GM10266 (cell line): ENCODE measurements at regions not wholly inside any gene's neighbourhood (a gene's known extent, or its start where the extent isn't known, plus 50 kb on each side); places are given as distances from the start of the nearest gene placed in this dataset.

Source experiments
- DNase-seq: peaks from one replicate; pipeline ENCODE4 v3.0.0; 2012; ENCODE audit errors: extremely low spot score
- TF ChIP-seq, protein P1 (sequence below): IDR thresholded peaks from 2 replicates; pipeline ENCODE4 v1.5.1; 2012; ENCODE audit warnings: mild to moderate bottlenecking, low read depth; ENCODE audit not compliant: control insufficient read depth, insufficient read depth; ENCODE audit errors: missing control alignments

DNA sequence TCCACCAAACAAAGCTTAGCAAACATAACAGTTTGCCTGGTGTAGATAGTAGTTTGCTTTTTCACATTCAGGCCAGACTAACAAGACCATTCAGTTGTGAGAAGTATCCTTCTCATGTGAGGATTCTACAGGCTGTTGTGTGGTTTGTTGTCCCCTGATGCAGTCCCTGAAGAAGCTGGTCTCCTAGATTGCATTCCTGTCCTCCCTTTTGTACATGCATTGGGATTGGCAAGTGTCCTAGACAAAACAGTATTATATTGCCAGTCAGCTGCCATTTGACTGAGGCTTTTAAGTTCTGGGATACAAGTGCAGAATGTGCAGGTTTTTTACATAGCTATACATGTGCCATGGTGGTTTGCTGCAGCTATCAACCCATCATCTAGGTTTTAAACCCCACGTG lies 362.0 kb upstream of the IL12A start:
- no peak for DNase-seq
- TF ChIP-seq, protein P1, sequence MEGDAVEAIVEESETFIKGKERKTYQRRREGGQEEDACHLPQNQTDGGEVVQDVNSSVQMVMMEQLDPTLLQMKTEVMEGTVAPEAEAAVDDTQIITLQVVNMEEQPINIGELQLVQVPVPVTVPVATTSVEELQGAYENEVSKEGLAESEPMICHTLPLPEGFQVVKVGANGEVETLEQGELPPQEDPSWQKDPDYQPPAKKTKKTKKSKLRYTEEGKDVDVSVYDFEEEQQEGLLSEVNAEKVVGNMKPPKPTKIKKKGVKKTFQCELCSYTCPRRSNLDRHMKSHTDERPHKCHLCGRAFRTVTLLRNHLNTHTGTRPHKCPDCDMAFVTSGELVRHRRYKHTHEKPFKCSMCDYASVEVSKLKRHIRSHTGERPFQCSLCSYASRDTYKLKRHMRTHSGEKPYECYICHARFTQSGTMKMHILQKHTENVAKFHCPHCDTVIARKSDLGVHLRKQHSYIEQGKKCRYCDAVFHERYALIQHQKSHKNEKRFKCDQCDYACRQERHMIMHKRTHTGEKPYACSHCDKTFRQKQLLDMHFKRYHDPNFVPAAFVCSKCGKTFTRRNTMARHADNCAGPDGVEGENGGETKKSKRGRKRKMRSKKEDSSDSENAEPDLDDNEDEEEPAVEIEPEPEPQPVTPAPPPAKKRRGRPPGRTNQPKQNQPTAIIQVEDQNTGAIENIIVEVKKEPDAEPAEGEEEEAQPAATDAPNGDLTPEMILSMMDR, result no peak

DNA sequence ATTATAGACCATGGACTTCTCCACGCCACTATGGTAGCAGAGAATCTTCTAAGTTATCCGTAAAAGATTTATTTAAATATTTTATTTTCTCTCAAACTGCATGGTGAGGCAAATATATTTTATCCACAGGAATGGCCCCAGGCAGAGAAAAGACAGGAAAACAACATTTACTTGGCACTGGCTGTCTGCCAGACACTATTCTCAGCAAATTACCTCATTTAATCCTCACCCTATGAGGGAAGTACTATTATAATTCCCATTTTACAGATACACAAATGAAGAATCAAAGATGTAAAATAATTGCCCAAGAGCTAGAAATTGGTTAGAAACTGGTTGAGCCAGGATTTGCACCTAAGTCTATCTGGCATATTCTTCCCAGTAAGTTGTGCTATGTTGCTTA lies 361.4 kb upstream of the IL12A start:
- no peak for DNase-seq
- TF ChIP-seq, protein P1, result no peak

DNA sequence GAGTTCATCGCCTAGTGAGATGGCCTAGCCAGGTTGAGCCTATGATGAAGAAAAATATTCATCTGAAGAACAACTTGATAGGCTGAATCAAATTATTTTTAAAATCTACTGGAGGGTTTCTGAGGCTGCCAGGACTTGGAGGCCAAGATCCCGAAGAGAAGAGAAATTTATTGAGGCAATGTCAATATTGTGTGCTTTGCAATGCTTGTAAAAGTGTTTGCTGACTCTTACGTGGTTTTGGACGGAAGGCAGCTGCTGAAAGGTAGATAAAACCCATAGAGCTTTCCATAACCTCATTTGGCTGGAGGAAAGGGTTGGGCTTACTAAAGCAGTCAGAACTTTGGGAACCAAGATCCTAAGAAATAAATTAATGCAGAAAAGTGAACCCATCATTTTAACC lies 361.0 kb upstream of the IL12A start:
- DNase-seq, result no peak
- TF ChIP-seq, protein P1, result no peak

DNA sequence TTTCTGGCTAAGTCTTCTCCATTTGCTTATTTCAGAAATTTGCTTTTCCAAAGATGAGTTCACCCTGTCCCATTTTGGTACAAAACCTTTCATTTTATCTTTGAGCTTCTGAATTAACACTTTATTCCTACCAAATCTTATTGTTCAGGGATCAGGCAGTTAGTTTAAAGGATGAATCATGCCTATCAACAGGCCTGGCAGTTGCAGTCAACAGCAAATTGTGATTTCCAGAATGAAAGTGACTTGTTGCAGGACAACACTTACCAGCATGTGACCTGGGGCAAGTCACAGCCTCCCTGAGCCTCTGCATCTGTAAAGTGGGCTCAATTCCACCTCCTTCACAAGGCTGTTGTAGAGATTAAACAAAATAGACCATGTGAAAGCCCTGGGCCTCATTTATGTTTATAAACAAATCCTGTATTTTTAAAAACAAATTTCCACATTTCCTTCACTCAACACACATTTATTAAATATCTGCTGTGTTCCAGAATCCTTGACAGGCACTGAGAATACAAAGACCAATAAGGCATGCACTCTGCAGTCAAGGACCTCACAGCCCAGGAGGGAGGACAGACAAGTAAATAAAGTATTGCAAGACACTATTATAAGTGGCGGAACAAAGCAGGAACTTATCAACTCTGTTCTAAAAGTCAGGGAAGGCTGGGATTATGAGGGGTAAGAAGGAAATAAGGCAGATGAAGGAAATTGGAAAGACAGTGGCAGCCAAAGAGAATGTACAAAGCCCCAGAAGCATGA lies 359.1 kb upstream of the IL12A start:
- TF ChIP-seq, protein P1, result no peak
- no peak for DNase-seq

DNA sequence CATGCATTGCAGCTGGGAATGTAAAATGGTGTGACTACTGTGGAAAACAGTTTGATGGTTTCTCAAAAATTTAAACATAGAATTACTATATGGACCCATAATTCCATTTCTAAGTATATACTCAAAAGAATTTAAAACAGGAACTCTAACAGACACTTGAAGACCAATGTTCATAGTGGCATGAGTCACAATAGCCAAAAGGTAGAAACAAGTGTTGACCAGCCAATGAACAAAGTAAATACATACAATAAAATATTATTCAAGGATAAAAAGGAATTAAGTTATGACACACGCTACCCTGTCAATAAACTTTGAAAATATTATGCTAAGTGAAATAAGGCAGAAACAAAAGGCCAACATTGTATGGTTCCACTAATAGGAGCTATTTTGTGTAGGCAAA lies 357.4 kb upstream of the IL12A start:
- TF ChIP-seq, protein P1, result no peak
- no peak for DNase-seq

DNA sequence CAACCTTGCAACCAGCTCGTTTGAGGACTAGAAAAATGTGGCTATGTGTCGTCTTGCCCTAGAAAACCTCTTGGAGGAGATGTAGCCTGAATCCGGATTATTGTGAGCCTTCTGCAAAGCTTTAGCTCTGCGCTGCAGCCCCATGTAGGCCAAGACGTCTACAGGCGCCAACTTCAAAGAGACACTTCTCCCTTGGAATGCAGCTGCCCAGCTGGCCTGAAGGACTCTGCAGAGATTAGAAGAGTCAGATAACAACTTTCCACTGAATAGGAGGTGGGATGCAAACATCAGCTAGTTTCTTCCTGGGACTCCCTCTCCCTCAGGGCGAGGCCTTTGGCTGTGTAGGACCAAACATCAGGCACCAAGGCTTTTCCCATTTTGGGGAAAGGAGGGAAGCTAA lies 356.5 kb upstream of the IL12A start:
- TF ChIP-seq, protein P1, result no peak
- no peak for DNase-seq

DNA sequence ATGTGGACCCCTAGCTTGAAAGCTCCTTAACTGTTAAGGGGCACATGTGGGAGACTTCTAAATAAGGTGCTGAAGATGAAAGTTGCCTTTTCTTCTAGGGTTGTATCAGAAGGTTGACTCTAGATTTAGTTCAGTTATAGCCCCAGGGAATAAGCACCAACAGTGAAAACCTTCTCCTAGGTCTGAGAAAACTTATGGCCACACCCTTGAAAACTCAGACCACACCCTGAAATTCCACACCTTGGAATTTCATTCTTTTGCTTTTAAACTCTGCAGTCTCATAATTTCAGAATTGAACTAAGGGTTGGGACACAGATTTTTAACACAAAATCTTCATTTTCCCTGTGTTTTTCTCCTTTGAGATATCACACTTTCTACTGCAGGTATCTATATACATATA lies 355.8 kb upstream of the IL12A start:
- no peak for DNase-seq
- TF ChIP-seq, protein P1, result no peak
